ENCODE measurements at regions not wholly inside any gene's neighbourhood (a gene's known extent, or its start where the extent isn't known, plus 50 kb on each side); places are given as distances from the start of the nearest gene placed in this dataset.
"Not testable (repeated sequence)": the region's sequence is repeated elsewhere in the genome, so short reads cannot be mapped to it uniquely, and the experiment has no call there.

DNA sequence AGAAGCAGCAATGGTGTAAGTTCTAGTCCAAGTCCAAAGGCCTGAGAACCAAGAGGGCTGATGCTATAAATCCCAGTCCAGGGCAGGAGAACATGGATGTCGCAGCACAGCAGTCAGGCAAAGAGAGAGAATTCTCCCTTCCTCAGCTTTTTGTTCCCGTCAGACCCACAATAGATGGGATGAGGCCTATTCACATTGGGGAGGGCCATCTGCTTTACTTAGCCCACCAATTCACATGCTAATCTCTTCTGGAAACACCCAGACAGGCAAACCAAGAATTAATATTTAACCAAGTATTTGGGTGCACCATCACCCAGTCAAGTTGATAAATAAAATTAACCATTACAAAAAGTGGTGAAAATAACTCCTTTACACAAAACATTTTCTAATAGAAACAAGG is 511.7 kb upstream of the UBE2E2 start:
- Histone ChIP-seq H3K27me3 (ENCODE audit: low read depth) (no peaks in the 10 kb centered on the region), H3K9me3 (no peaks in the 10 kb centered on the region), H3K4me1 (no peaks in the 10 kb centered on the region), H3K27ac (no peak overlapping the region), H3K36me3 (no peaks in the 10 kb centered on the region), H3K4me3 (no peak overlapping the region)
- DNase-seq (no peak), ATAC-seq (no peak)
- intact Hi-C loops (cut with DNase I): no loop called here
- TF ChIP-seq, protein P1, sequence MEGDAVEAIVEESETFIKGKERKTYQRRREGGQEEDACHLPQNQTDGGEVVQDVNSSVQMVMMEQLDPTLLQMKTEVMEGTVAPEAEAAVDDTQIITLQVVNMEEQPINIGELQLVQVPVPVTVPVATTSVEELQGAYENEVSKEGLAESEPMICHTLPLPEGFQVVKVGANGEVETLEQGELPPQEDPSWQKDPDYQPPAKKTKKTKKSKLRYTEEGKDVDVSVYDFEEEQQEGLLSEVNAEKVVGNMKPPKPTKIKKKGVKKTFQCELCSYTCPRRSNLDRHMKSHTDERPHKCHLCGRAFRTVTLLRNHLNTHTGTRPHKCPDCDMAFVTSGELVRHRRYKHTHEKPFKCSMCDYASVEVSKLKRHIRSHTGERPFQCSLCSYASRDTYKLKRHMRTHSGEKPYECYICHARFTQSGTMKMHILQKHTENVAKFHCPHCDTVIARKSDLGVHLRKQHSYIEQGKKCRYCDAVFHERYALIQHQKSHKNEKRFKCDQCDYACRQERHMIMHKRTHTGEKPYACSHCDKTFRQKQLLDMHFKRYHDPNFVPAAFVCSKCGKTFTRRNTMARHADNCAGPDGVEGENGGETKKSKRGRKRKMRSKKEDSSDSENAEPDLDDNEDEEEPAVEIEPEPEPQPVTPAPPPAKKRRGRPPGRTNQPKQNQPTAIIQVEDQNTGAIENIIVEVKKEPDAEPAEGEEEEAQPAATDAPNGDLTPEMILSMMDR (IDR thresholded peaks at IDR 0.05): no peak

DNA sequence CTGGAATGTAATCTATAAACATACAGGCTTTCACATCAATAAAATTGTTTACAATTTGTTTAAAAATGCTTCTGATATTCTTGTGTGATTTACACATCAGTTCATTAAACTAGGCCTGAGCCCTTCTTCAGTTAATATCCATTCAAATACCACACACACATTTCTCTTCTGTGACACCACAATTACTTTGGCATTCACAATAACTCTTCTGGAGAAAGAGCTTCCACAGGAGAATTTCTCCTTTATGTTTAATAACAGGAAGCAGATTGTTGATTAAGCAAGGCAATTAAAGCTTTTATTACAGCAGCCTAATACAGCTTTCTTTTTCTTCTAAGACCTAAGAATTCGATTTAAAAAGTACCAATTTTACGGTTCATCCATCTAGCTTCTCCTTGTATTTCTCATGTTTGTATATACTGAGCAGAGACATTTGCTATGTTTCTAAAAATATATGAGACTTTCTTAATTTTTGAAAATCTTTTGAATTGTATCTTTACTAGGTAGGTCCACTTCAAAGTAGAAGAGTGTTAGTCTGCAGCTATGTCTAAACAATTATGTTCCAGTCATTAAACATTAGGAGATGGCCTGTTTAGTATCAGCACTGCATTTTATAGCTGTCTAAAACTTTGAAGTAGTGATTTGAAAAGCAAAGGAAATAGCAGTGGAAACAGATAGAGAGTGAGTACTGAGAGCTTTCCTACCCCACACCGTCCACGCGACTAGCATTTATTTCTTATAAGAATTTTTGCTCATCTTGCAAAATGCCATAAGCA is 511.1 kb upstream of the UBE2E2 start:
- intact Hi-C loops (cut with DNase I): no loop called here
- Histone ChIP-seq H3K4me1 (no peaks in the 10 kb centered on the region), H3K4me3 (no peak overlapping the region), H3K9me3 (no peaks in the 10 kb centered on the region), H3K27ac (no peak overlapping the region), H3K27me3 (ENCODE audit: low read depth) (no peaks in the 10 kb centered on the region), H3K36me3 (no peaks in the 10 kb centered on the region)
- ATAC-seq (no peak), DNase-seq (no peak)
- TF ChIP-seq, protein P1 (IDR thresholded peaks at IDR 0.05): no peak

DNA sequence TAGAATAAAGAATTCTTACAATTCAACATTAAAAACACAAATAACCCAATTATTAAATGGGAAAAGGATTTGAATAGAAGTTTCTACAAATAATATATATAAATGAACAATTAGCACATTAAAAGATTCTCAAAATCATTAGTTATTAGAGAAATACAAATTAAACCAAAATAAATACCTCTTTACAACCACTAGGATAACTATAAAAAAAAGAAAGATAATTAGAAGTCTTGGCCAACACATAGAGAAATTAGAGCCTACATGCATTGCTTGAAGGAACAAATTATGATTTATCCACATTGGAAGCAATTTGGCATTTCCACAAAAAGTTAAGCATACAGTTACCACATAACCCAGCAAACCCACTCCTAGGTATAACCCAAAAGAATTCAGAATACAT is 502.3 kb upstream of the UBE2E2 start:
- TF ChIP-seq, protein P1 (IDR thresholded peaks at IDR 0.05): no peak
- Histone ChIP-seq H3K9me3 (no peaks in the 10 kb centered on the region), H3K4me1 (no peaks in the 10 kb centered on the region), H3K4me3 (no peak overlapping the region), H3K36me3 (no peaks in the 10 kb centered on the region), H3K27ac (no peak overlapping the region), H3K27me3 (ENCODE audit: low read depth) (no peaks in the 10 kb centered on the region)
- DNase-seq (no peak), ATAC-seq (no peak)
- intact Hi-C loops (cut with DNase I): no loop called here

DNA sequence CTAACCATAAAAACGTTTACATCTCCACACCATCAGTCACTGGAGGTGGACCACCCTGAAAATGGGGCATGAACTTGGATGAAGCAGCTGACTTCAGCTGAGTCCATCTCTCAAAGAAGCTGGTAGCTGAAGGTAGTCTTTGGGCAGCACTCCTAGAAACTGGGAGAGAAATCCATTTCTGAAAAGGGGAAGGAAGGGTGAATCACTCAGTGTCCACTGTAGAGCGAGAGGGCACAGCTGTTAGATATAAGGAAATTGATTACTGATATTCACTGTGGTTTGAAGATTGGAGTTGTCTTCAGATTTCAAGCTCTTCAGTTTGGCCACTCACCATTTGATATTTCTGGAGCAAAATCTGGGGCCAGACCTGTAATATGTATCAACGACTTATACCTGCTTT is 499.0 kb upstream of the UBE2E2 start:
- TF ChIP-seq, protein P1 (IDR thresholded peaks at IDR 0.05): no peak
- H3K36me3 ChIP-seq: no peaks in the 10 kb centered on the region
- no peak overlapping the region for H3K4me3 ChIP-seq
- intact Hi-C loops (cut with DNase I): no loop called here
- ATAC-seq: no peak
- H3K27me3 ChIP-seq (ENCODE audit: low read depth): no peaks in the 10 kb centered on the region
- H3K4me1 ChIP-seq: no peaks in the 10 kb centered on the region
- no peak for DNase-seq
- H3K9me3 ChIP-seq: no peaks in the 10 kb centered on the region
- H3K27ac ChIP-seq: no peak overlapping the region

DNA sequence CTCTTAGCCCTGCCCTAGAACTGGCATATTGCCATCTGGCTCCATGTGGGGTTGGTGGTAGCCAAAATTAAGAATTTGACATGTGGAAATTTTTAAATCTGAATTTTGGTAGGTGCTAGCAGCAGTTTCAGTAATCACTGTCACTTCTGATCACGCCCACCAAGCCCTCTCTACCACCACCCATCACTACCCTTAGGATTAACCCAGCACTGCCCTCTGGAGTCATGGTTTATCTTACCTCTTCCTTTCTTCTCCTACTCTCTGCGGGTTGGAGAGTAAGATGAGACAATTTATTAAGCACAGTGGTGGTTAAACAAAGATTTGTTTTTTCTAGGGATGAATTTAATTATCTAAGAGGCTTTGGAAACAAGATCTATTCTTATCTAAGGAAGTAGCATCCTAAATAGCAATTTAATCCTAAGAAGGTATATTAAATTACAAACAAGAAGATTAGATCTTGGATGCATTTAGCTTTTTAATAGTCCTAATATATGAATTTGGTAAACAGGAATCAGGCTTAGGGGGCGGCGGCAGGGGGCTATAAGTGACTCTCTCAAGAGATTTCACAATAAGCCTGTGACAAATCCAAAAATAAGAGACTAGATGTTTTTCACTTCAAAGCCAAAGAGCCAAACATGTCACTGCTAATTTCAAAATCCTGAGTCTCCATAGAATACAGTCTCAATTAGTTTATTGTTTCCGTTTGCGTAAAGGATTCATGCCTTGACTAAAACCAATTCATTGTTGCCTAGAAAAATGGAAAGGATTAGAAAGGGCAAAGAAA is 498.4 kb upstream of the UBE2E2 start:
- intact Hi-C loops (cut with DNase I): no loop called here
- ATAC-seq (no peak), DNase-seq (no peak)
- Histone ChIP-seq H3K4me3 (no peak overlapping the region), H3K4me1 (no peaks in the 10 kb centered on the region), H3K27ac (no peak overlapping the region), H3K9me3 (no peaks in the 10 kb centered on the region), H3K36me3 (no peaks in the 10 kb centered on the region), H3K27me3 (ENCODE audit: low read depth) (no peaks in the 10 kb centered on the region)
- TF ChIP-seq, protein P1 (IDR thresholded peaks at IDR 0.05): no peak

DNA sequence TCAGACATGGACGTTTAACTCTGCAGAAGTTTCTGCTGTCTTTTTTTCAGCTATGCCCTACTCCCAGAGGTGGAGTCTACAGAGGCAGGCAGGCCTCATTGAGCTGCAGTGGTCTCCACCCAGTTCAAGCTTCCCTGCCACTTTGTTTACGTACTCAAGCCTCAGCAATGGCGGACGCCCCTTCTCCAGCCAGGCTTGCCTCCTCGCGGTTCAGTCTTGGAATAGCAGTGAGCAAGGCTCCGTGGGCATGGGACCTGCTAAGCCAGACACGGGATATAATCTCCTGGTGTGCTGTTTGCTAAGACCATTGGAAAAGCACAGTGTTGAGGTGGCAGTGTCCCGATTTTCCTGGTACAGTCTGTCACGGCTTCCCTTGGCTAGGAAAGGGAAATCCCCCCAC is 496.2 kb upstream of the UBE2E2 start:
- H3K4me3 ChIP-seq; H3K9me3 ChIP-seq; H3K36me3 ChIP-seq; intact Hi-C loops (cut with DNase I); H3K4me1 ChIP-seq; ATAC-seq; H3K27me3 ChIP-seq (ENCODE audit: low read depth); H3K27ac ChIP-seq: not testable (repeated sequence)
- DNase-seq: peak; percentile 32
